Mesodermal cell (in vitro differentiated cells): ENCODE measurements at regions not wholly inside any gene's neighbourhood (a gene's known extent, or its start where the extent isn't known, plus 50 kb on each side); places are given as distances from the start of the nearest gene placed in this dataset.

Source experiments
- H3K27ac ChIP-seq: 2 replicates; pipeline ENCODE4 v1.7.0; 2013; ENCODE audit warnings: mild to moderate bottlenecking, low read depth, low read length, moderate library complexity; ENCODE audit not compliant: severe bottlenecking
- H3K36me3 ChIP-seq: 2 replicates; pipeline ENCODE4 v1.7.1; 2013; ENCODE audit warnings: mild to moderate bottlenecking, low read length, moderate library complexity; ENCODE audit not compliant: control insufficient read depth, insufficient read depth
- H3K4me1 ChIP-seq: one replicate; pipeline ENCODE4 v1.7.1; 2013; ENCODE audit warnings: mild to moderate bottlenecking, low read length; ENCODE audit not compliant: insufficient read depth, control insufficient read depth, poor library complexity, severe bottlenecking
- H3K4me3 ChIP-seq: 2 replicates; pipeline ENCODE4 v1.7.0; 2013; ENCODE audit warnings: low read length, control low read depth, mild to moderate bottlenecking; ENCODE audit not compliant: insufficient read depth, poor library complexity, severe bottlenecking; ENCODE audit errors: extremely low read depth
- H3K9me3 ChIP-seq: 2 replicates; pipeline ENCODE4 v1.7.1; 2013; ENCODE audit warnings: mild to moderate bottlenecking, low read length, moderate library complexity; ENCODE audit not compliant: control insufficient read depth
- WGBS, 2 experiments: methylation state at CpG; one replicate each; pipeline ENCODE4 v1.1.5; 2013; ENCODE audit warnings: missing lambda C conversion rate in 2 of 2; ENCODE audit not compliant: insufficient coverage in 2 of 2; 5-methylcytosine and 5-hydroxymethylcytosine counted together

- H3K4me1 ChIP-seq: peaks cover 31% of the 10 kb centered on the region
- peak overlapping the region; percentile 76 for H3K27ac ChIP-seq
- WGBS, 2 experiments: 83 to 88% methylated on average over 13 to 15 of the region's 15 CpGs
- no peaks in the 10 kb centered on the region for H3K36me3 ChIP-seq
- peaks cover 5% of the 10 kb centered on the region for H3K9me3 ChIP-seq
- H3K4me3 ChIP-seq: no peak overlapping the region
Observed at GRCh38 chr7:3243680-3244079, 57.4 kb upstream of the SDK1 start.

- Histone ChIP-seq H3K4me1 (peaks cover 31% of the 10 kb centered on the region), H3K9me3 (peaks cover 5% of the 10 kb centered on the region), H3K36me3 (no peaks in the 10 kb centered on the region), H3K4me3 (no peak overlapping the region), H3K27ac (peak overlapping the region; percentile 76)
- WGBS, 2 experiments: 81 to 91% methylated on average over 4 to 5 of the region's 7 CpGs
Observed at GRCh38 chr7:3244241-3244814, 56.7 kb upstream of the SDK1 start.

GRCh38 chr7:3245077-3245476, 56.0 kb upstream of the SDK1 start:
- Histone ChIP-seq H3K36me3 (no peaks in the 10 kb centered on the region), H3K27ac (peak overlapping the region; percentile 76), H3K9me3 (peaks cover 5% of the 10 kb centered on the region), H3K4me3 (no peak overlapping the region), H3K4me1 (peaks cover 31% of the 10 kb centered on the region)
- no CpG with 5 or more reads among the region's 2 CpGs for WGBS, 2 experiments

GRCh38 chr7:3245721-3246120, 55.3 kb upstream of the SDK1 start:
- Histone ChIP-seq H3K9me3 (peaks cover 5% of the 10 kb centered on the region), H3K4me1 (peaks cover 31% of the 10 kb centered on the region), H3K36me3 (no peaks in the 10 kb centered on the region), H3K27ac (peak overlapping the region; percentile 88), H3K4me3 (no peak overlapping the region)
- 69 to 77% methylated on average over 3 of the region's 3 CpGs for WGBS, 2 experiments

- Histone ChIP-seq H3K4me3 (no peak overlapping the region), H3K9me3 (peaks cover 5% of the 10 kb centered on the region), H3K36me3 (no peaks in the 10 kb centered on the region), H3K4me1 (peaks cover 31% of the 10 kb centered on the region), H3K27ac (peak overlapping the region; percentile 88)
- WGBS, 2 experiments: 70 to 78% methylated on average over 3 of the region's 3 CpGs
Observed at GRCh38 chr7:3246127-3246526, 54.9 kb upstream of the SDK1 start.

GRCh38 chr7:3246651-3247050, 54.4 kb upstream of the SDK1 start:
- 94% methylated on average over 2 of the region's 4 CpGs; no CpG with 5 or more reads in 1 of the 2 experiments for WGBS, 2 experiments
- Histone ChIP-seq H3K27ac (peak overlapping the region; percentile 88), H3K4me3 (no peak overlapping the region), H3K4me1 (peaks cover 31% of the 10 kb centered on the region), H3K36me3 (no peaks in the 10 kb centered on the region), H3K9me3 (peaks cover 5% of the 10 kb centered on the region)

GRCh38 chr7:3250725-3251124, 50.3 kb upstream of the SDK1 start:
- Histone ChIP-seq H3K36me3 (no peaks in the 10 kb centered on the region), H3K9me3 (peaks cover 5% of the 10 kb centered on the region), H3K4me1 (peaks cover 5% of the 10 kb centered on the region), H3K4me3 (no peak overlapping the region), H3K27ac (no peak overlapping the region)
- WGBS, 2 experiments: 75 to 79% methylated on average over 4 of the region's 5 CpGs
